ENCODE measurements at regions not wholly inside any gene's neighbourhood (a gene's known extent, or its start where the extent isn't known, plus 50 kb on each side); places are given as distances from the start of the nearest gene placed in this dataset.

- no peak for TF ChIP-seq EZH2 (IDR thresholded peaks at IDR 0.05; ENCODE audit: borderline replicate concordance, insufficient read depth, low read length, poor library complexity, severe bottlenecking)
- no peak for TF ChIP-seq REST (IDR thresholded peaks at IDR 0.05; ENCODE audit: borderline replicate concordance)
- no peak for TF ChIP-seq MXI1 (conservative IDR thresholded peaks at IDR 0.05; ENCODE audit: poor library complexity, severe bottlenecking)
- TF ChIP-seq SMC3 (conservative IDR thresholded peaks at IDR 0.05; ENCODE audit: poor library complexity), result no peak
- no peak for TF ChIP-seq RAD21 (conservative IDR thresholded peaks at IDR 0.05)
- no peak for TF ChIP-seq EP300 (conservative IDR thresholded peaks at IDR 0.05; ENCODE audit: poor library complexity, severe bottlenecking)
- TF ChIP-seq POLR2AphosphoS5 (IDR thresholded peaks at IDR 0.05), result no peak
- no peak for TF ChIP-seq TAF1 (IDR thresholded peaks at IDR 0.05; ENCODE audit: low read depth)
- no peak for TF ChIP-seq CTCF (IDR thresholded peaks at IDR 0.05; ENCODE audit: poor library complexity, severe bottlenecking)
- H3K4me2 ChIP-seq (ENCODE audit: low read length), result no peak overlapping the region
- no peak overlapping the region for H2AFZ ChIP-seq (ENCODE audit: low read depth, low read length)
Measured at GRCh38 chr15:38868326-38869114, 303.9 kb upstream of the RASGRP1 start.

GRCh38 chr15:38871638-38872037 is 307.0 kb upstream of the RASGRP1 start:
- no peaks in the 10 kb centered on the region for H3K9me2 ChIP-seq (ENCODE audit: insufficient read depth, low read length)
- H3K9me3 ChIP-seq (ENCODE audit: low read length), result no peaks in the 10 kb centered on the region
- no peaks in the 10 kb centered on the region for H3K79me2 ChIP-seq (replicated peaks; ENCODE audit: insufficient read depth, low read length)
- no peak overlapping the region for H3K9ac ChIP-seq (ENCODE audit: low read length)
- no peaks in the 10 kb centered on the region for H3K36me3 ChIP-seq (ENCODE audit: insufficient read depth, low read length)
- TF ChIP-seq RAD21 (conservative IDR thresholded peaks at IDR 0.05) (no peak), EP300 (conservative IDR thresholded peaks at IDR 0.05; ENCODE audit: poor library complexity, severe bottlenecking) (no peak), MXI1 (conservative IDR thresholded peaks at IDR 0.05; ENCODE audit: poor library complexity, severe bottlenecking) (no peak), EZH2 (IDR thresholded peaks at IDR 0.05; ENCODE audit: borderline replicate concordance, insufficient read depth, low read length, poor library complexity, severe bottlenecking) (no peak), REST (IDR thresholded peaks at IDR 0.05; ENCODE audit: borderline replicate concordance) (no peak), CTCF (IDR thresholded peaks at IDR 0.05; ENCODE audit: poor library complexity, severe bottlenecking) (no peak), TAF1 (IDR thresholded peaks at IDR 0.05; ENCODE audit: low read depth) (no peak), SMC3 (conservative IDR thresholded peaks at IDR 0.05; ENCODE audit: poor library complexity) (no peak), POLR2AphosphoS5 (IDR thresholded peaks at IDR 0.05) (no peak)
- no peaks in the 10 kb centered on the region for H3K27me3 ChIP-seq (ENCODE audit: insufficient read depth, low read depth, low read length)
- no peaks in the 10 kb centered on the region for H4K20me1 ChIP-seq (ENCODE audit: insufficient read depth)
- H3F3A ChIP-seq (ENCODE audit: insufficient read depth, low read length, poor library complexity, severe bottlenecking), result no peaks in the 10 kb centered on the region
- H3K4me3 ChIP-seq (ENCODE audit: low read length), result no peak overlapping the region
- H2AFZ ChIP-seq (ENCODE audit: low read depth, low read length), result no peak overlapping the region
- H3K4me2 ChIP-seq (ENCODE audit: low read length), result no peak overlapping the region
- H3K27ac ChIP-seq (ENCODE audit: low read length), result no peak overlapping the region

More at GRCh38 chr15:38868326-38869114, 303.9 kb upstream of the RASGRP1 start:
- no peaks in the 10 kb centered on the region for H3K36me3 ChIP-seq (ENCODE audit: insufficient read depth, low read length)
- H3K27ac ChIP-seq (ENCODE audit: low read length), result no peak overlapping the region
- no peaks in the 10 kb centered on the region for H3K9me2 ChIP-seq (ENCODE audit: insufficient read depth, low read length)
- no peaks in the 10 kb centered on the region for H4K20me1 ChIP-seq (ENCODE audit: insufficient read depth)
- H3K9ac ChIP-seq (ENCODE audit: low read length), result no peak overlapping the region
- H3F3A ChIP-seq (ENCODE audit: insufficient read depth, low read length, poor library complexity, severe bottlenecking), result no peaks in the 10 kb centered on the region
- no peaks in the 10 kb centered on the region for H3K27me3 ChIP-seq (ENCODE audit: insufficient read depth, low read depth, low read length)
- H3K79me2 ChIP-seq (replicated peaks; ENCODE audit: insufficient read depth, low read length), result no peaks in the 10 kb centered on the region
- no peaks in the 10 kb centered on the region for H3K9me3 ChIP-seq (ENCODE audit: low read length)
- H3K4me3 ChIP-seq (ENCODE audit: low read length), result no peak overlapping the region
